Heart right ventricle (tissue), 16 donors: ENCODE measurements at regions not wholly inside any gene's neighbourhood (a gene's known extent, or its start where the extent isn't known, plus 50 kb on each side); places are given as distances from the start of the nearest gene placed in this dataset.

ENCODE experiments used
- ATAC-seq, 8 donors: fragments of 200-7000 bp; cut with Tn5 transposase; one replicate each; pipeline ENCODE4 v1.9.1; 2020; ENCODE audit warnings: mild to moderate bottlenecking in 8 of 8, moderate library complexity in 8 of 8, moderate number of reproducible peaks in 1 of 8
- DNase-seq, 2 donors: peaks; one replicate each; pipeline ENCODE4 v3.0.0-alpha.2; 2020
- H3K27ac ChIP-seq, 10 donors: fragments of 200-600 bp; sonication (generic) in 2 of 10; one replicate each; pipeline versions ENCODE4 v1.5.0 to v1.8.0; 2020 to 2022; ENCODE audit warnings: mild to moderate bottlenecking in 3 of 10
- H3K27me3 ChIP-seq, 7 donors: fragments of 200-600 bp; one replicate each; pipeline ENCODE4 v1.8.0; 2021 to 2022; ENCODE audit warnings: mild to moderate bottlenecking in 2 of 7
- H3K36me3 ChIP-seq, 9 donors: fragments of 200-600 bp; sonication (generic) in 1 of 9; one replicate each; pipeline versions ENCODE4 v1.5.0 to v1.8.0; 2020 to 2022; ENCODE audit warnings: mild to moderate bottlenecking in 2 of 9
- H3K4me1 ChIP-seq, 9 donors: fragments of 200-600 bp; sonication (generic) in 1 of 9; one replicate each; pipeline versions ENCODE4 v1.5.0 to v1.8.0; 2020 to 2022; ENCODE audit warnings: mild to moderate bottlenecking in 4 of 9
- H3K4me3 ChIP-seq, 10 donors: fragments of 200-600 bp; sonication (generic) in 2 of 10; one replicate each; pipeline versions ENCODE4 v1.5.0 to v1.8.0; 2020 to 2022; ENCODE audit warnings: mild to moderate bottlenecking in 7 of 10, moderate library complexity in 2 of 10
- H3K9me3 ChIP-seq, 11 donors: fragments of 200-600 bp in 10 of 11; sonication (generic) in 2 of 11; one replicate each; pipeline versions ENCODE4 v1.5.0 to v1.8.0; 2013 to 2022; ENCODE audit warnings: mild to moderate bottlenecking in 2 of 11, control low read depth in 1 of 11, moderate library complexity in 1 of 11
- CTCF ChIP-seq, 9 donors: fragments of 200-600 bp; sonication (generic) in 2 of 9; IDR thresholded peaks; one replicate each; pipeline versions ENCODE4 v1.5.0 to v1.8.0; 2021 to 2022; ENCODE audit warnings: antibody characterized with exemption in 9 of 9, mild to moderate bottlenecking in 5 of 9, moderate library complexity in 1 of 9
- WGBS, 2 donors: extraction: QIAGEN DNeasy Blood & Tissue Kit; methylation state at CpG; one replicate each; pipeline ENCODE4 v1.1.7; 2013; ENCODE audit warnings: inconsistent platforms in 1 of 2; 5-methylcytosine and 5-hydroxymethylcytosine counted together
- intact Hi-C, 10 donors: fragments of 100-400 bp; cut with DNase I; formaldehyde crosslinking; loops; one replicate each; pipeline versions ENCODE4 v1.11.1 to v1.14.2; 2022
- donor health status: Arrhythmogenic right ventricular cardiomyopathy.
- donor health status: ischemic (EF 13 %, LVEDD 7.1; RV severe dilation, severe dysfunction).
- donor health status: healthy with polysubstance abuse.
- donor health status: DM: no; HTN: yes; CAD: no.
- donor health status: DM: no; HTN: no; CAD: no.
- donor health status: ischemic (EF 25% LVEDD 6.9; RV normal size, moderate dysfunction).
- donor health status: ischemic (EF 25% LVEDD 5.7; RV mildly dilated, moderate dysfunction).
- donor health status: healthy.
- donor health status: DM: yes; HTN: yes; CAD: no.
- donor health status: Ischemic cardiomyopathy.
- donor health status: ischemic (EF 35%, LVEDD 5.7; RV mildly dilated, moderate dysfunction).
- donor health status: nonischemic (EF 11% LVEDD 7.7; RV severe dilation, severe dysfunction).
- donor health status: DM: yes; HTN: yes; CAD: no.
- donor health status: PGD.
- donor health status: ischemic (EF 29% LVEDD 5.4; RV normal size, mild dysfunction).
- donor health status: nonischemic (EF 23%, LVEDD 6.1; RV moderate dilation, normal function).

GRCh38 chr3:16092923-16093322 is 81.6 kb upstream of the GALNT15 start:
- 89 to 90% methylated on average over 5 of the region's 5 CpGs for WGBS, 2 donors
- no peak for DNase-seq
- Histone ChIP-seq H3K4me3 (no peak overlapping the region), H3K27ac (no peak overlapping the region), H3K27me3 (no peaks in the 10 kb centered on the region), H3K4me1 (peaks cover 0 to 17% (median 0%) of the 10 kb centered on the region in 9 donors), H3K36me3 (no peaks in the 10 kb centered on the region), H3K9me3 (no peaks in the 10 kb centered on the region)
- no peak for TF ChIP-seq CTCF (IDR thresholded peaks at IDR 0.05)
- intact Hi-C loops: no loop called here
- peak in 1 of 8 donors; percentile 9 for ATAC-seq

GRCh38 chr3:16101295-16102186 is 72.9 kb upstream of the GALNT15 start:
- no peaks in the 10 kb centered on the region for H3K27me3 ChIP-seq
- WGBS, 2 donors: 82 to 84% methylated on average over 14 of the region's 14 CpGs
- ATAC-seq (no peak), DNase-seq (no peak)
- no peaks in the 10 kb centered on the region for H3K9me3 ChIP-seq
- peaks cover 0 to 10% (median 2%) of the 10 kb centered on the region in 9 donors for H3K4me1 ChIP-seq
- H3K27ac ChIP-seq: peak overlapping the region in 2 of 10 donors; percentile 2 to 3
- no peak for TF ChIP-seq CTCF (IDR thresholded peaks at IDR 0.05)
- H3K4me3 ChIP-seq: no peak overlapping the region
- no peaks in the 10 kb centered on the region for H3K36me3 ChIP-seq
- intact Hi-C loops: loop anchor here in 1 of 10 donors (5.0 kb wide), 1 partner anchor 39 kb away; no protein-coding TSS in a partner anchor

GRCh38 chr3:16102187-16102561 is 72.3 kb upstream of the GALNT15 start:
- no peak for TF ChIP-seq CTCF (IDR thresholded peaks at IDR 0.05)
- Histone ChIP-seq H3K4me1 (peaks cover 0 to 10% (median 2%) of the 10 kb centered on the region in 9 donors), H3K4me3 (no peak overlapping the region), H3K27ac (peak overlapping the region in 4 of 10 donors; percentile 2 to 50 (median 10)), H3K27me3 (no peaks in the 10 kb centered on the region), H3K9me3 (no peaks in the 10 kb centered on the region), H3K36me3 (no peaks in the 10 kb centered on the region)
- DNase-seq: no peak
- intact Hi-C loops: loop anchor here in 1 of 10 donors (5.0 kb wide), 1 partner anchor 40 kb away; no protein-coding TSS in a partner anchor
- WGBS, 2 donors: 88 to 93% methylated on average over 2 of the region's 2 CpGs
- ATAC-seq: no peak

GRCh38 chr3:16102905-16103364 is 71.5 kb upstream of the GALNT15 start:
- peak in 1 of 9 donors; percentile 6 for TF ChIP-seq CTCF (IDR thresholded peaks at IDR 0.05)

More at GRCh38 chr3:16102905-16103364, 71.5 kb upstream of the GALNT15 start:
- Histone ChIP-seq H3K36me3 (no peaks in the 10 kb centered on the region), H3K4me3 (no peak overlapping the region), H3K9me3 (no peaks in the 10 kb centered on the region), H3K27ac (peak overlapping the region in 6 of 10 donors; percentile 14 to 52 (median 40)), H3K4me1 (peaks cover 0 to 10% (median 2%) of the 10 kb centered on the region in 9 donors), H3K27me3 (no peaks in the 10 kb centered on the region)
- DNase-seq (no peak), ATAC-seq (peak in 7 of 8 donors; percentile 21 to 76 (median 70))
- intact Hi-C loops: loop anchor here in 1 of 10 donors (5.0 kb wide), 1 partner anchor 41 kb away; no protein-coding TSS in a partner anchor
